NCI-H69 (cell line): ENCODE measurements at regions not wholly inside any gene's neighbourhood (a gene's known extent, or its start where the extent isn't known, plus 50 kb on each side); places are given as distances from the start of the nearest gene placed in this dataset.
A peak's percentile ranks its signal among the peaks of the same experiment; 100 is the strongest.
"Not testable (repeated sequence)": the region's sequence is repeated elsewhere in the genome, so short reads cannot be mapped to it uniquely, and the experiment has no call there.

Source experiments
- DNase-seq: peaks from one replicate; lab custom pipeline; 2025; lab: John Stamatoyannopoulos, UW

GRCh38 chr16:62755938-62756337 lies 719.7 kb upstream of the CDH8 start:
- DNase-seq = no peak

GRCh38 chr16:62752854-62753253 lies 716.6 kb upstream of the CDH8 start:
- peak; percentile 92 for DNase-seq

GRCh38 chr16:62751218-62751617 lies 715.0 kb upstream of the CDH8 start:
- DNase-seq = no peak

- no peak for DNase-seq
Observed at GRCh38 chr16:62741692-62742091, 705.5 kb upstream of the CDH8 start.

- no peak for DNase-seq
Observed at GRCh38 chr16:62738666-62739460, 702.6 kb upstream of the CDH8 start.

- DNase-seq = peak; percentile 49
Observed at GRCh38 chr16:62732092-62732491, 695.9 kb upstream of the CDH8 start.

GRCh38 chr16:62724670-62725269 lies 688.5 kb upstream of the CDH8 start:
- DNase-seq = not testable (repeated sequence)

- no peak for DNase-seq
Observed at GRCh38 chr16:62720651-62721050, 684.4 kb upstream of the CDH8 start.

GRCh38 chr16:62717026-62717425 lies 680.8 kb upstream of the CDH8 start:
- no peak for DNase-seq

- no peak for DNase-seq
Observed at GRCh38 chr16:62715701-62716100, 679.5 kb upstream of the CDH8 start.

- DNase-seq = no peak
Observed at GRCh38 chr16:62712566-62712965, 676.3 kb upstream of the CDH8 start.

- DNase-seq = no peak
Observed at GRCh38 chr16:62711797-62712196, 675.6 kb upstream of the CDH8 start.

GRCh38 chr16:62709794-62710193 lies 673.6 kb upstream of the CDH8 start:
- DNase-seq = no peak

- DNase-seq = peak; percentile 20
Observed at GRCh38 chr16:62701426-62701825, 665.2 kb upstream of the CDH8 start.

GRCh38 chr16:62700426-62701294 lies 664.4 kb upstream of the CDH8 start:
- peak; percentile 56 for DNase-seq

GRCh38 chr16:62692685-62693084 lies 656.4 kb upstream of the CDH8 start:
- no peak for DNase-seq

GRCh38 chr16:62681819-62682218 lies 645.6 kb upstream of the CDH8 start:
- no peak for DNase-seq

GRCh38 chr16:62678796-62679195 lies 642.6 kb upstream of the CDH8 start:
- no peak for DNase-seq

GRCh38 chr16:62676306-62676705 lies 640.1 kb upstream of the CDH8 start:
- no peak for DNase-seq

- no peak for DNase-seq
Observed at GRCh38 chr16:62665269-62665668, 629.0 kb upstream of the CDH8 start.

GRCh38 chr16:62664566-62664965 lies 628.3 kb upstream of the CDH8 start:
- no peak for DNase-seq

GRCh38 chr16:62661435-62661834 lies 625.2 kb upstream of the CDH8 start:
- DNase-seq = no peak

GRCh38 chr16:62657116-62657515 lies 620.9 kb upstream of the CDH8 start:
- DNase-seq = no peak
